Vagina (tissue), 2 donors: ENCODE measurements at regions not wholly inside any gene's neighbourhood (a gene's known extent, or its start where the extent isn't known, plus 50 kb on each side); places are given as distances from the start of the nearest gene placed in this dataset.

Experiments
- DNase-seq, 2 donors: peaks; one replicate each; pipeline ENCODE4 v3.0.0-alpha.2; 2017; ENCODE audit errors: extremely low spot score in 2 of 2
- H3K27ac ChIP-seq: fragments of 200-600 bp; sonication (generic); one replicate; pipeline ENCODE4 v1.5.1; 2019
- H3K27me3 ChIP-seq: fragments of 200-600 bp; sonication (generic); one replicate; pipeline ENCODE4 v1.5.1; 2019
- H3K36me3 ChIP-seq, 2 donors: fragments of 200-600 bp; sonication (generic); one replicate each; pipeline ENCODE4 v1.5.1; 2017 to 2019
- H3K4me1 ChIP-seq: fragments of 200-600 bp; sonication (generic); one replicate; pipeline ENCODE4 v1.5.1; 2019
- H3K4me3 ChIP-seq, 2 donors: fragments of 200-600 bp; sonication (generic); 1 replicate in 1 of 2; 2 replicates in 1 of 2; pipeline ENCODE4 v1.5.1; 2016 to 2019
- H3K9me3 ChIP-seq: fragments of 200-600 bp; sonication (generic); one replicate; pipeline ENCODE4 v1.5.1; 2019
- CTCF ChIP-seq, 3 experiments: fragments of 450-650 bp in 2 of 3; fragments of 200-600 bp in 1 of 3; sonication (generic) in 1 of 3; IDR thresholded peaks; one replicate each; pipeline ENCODE4 v1.5.1; 2017 to 2019; ENCODE audit warnings: antibody characterized with exemption in 3 of 3, mild to moderate bottlenecking in 2 of 3, moderate library complexity in 2 of 3
- POLR2A ChIP-seq, 2 donors: fragments of 450-650 bp; IDR thresholded peaks; one replicate each; pipeline ENCODE4 v1.6.1; 2017; ENCODE audit warnings: antibody characterized with exemption in 2 of 2, mild to moderate bottlenecking in 2 of 2, moderate library complexity in 2 of 2
- POLR2AphosphoS5 ChIP-seq, 2 donors: sonication (generic); formaldehyde crosslinking; IDR thresholded peaks; one replicate each; pipeline ENCODE4 v1.9.0; 2017; ENCODE audit warnings: antibody characterized with exemption in 2 of 2, mild to moderate bottlenecking in 2 of 2, low read depth in 1 of 2; ENCODE audit not compliant: insufficient read depth in 1 of 2
- intact Hi-C: fragments of 100-400 bp; cut with DNase I; formaldehyde crosslinking; loops from one replicate; pipeline ENCODE4 v1.15.1; 2023

GRCh38 chr3:195003006-195003892, 267.7 kb downstream of the XXYLT1 start:
- Histone ChIP-seq H3K4me3 (no peak overlapping the region), H3K4me1 (peaks cover 22% of the 10 kb centered on the region), H3K27me3 (no peaks in the 10 kb centered on the region), H3K27ac (peak overlapping the region; percentile 37), H3K36me3 (no peaks in the 10 kb centered on the region), H3K9me3 (no peaks in the 10 kb centered on the region)
- TF ChIP-seq POLR2AphosphoS5 (IDR thresholded peaks at IDR 0.05; ENCODE audit: insufficient read depth in 1 of 2, low read depth in 1 of 2), result peak; percentile 48 to 64
- TF ChIP-seq POLR2A (IDR thresholded peaks at IDR 0.05), result no peak
- no peak for TF ChIP-seq CTCF (IDR thresholded peaks at IDR 0.05)
- intact Hi-C loops, result no loop called here
- DNase-seq, result peak; percentile 85 to 90

- Histone ChIP-seq H3K36me3 (no peaks in the 10 kb centered on the region), H3K4me3 (no peak overlapping the region), H3K4me1 (peaks cover 22% of the 10 kb centered on the region), H3K27ac (no peak overlapping the region), H3K27me3 (no peaks in the 10 kb centered on the region), H3K9me3 (no peaks in the 10 kb centered on the region)
- TF ChIP-seq POLR2AphosphoS5 (IDR thresholded peaks at IDR 0.05; ENCODE audit: insufficient read depth in 1 of 2, low read depth in 1 of 2) (no peak), POLR2A (IDR thresholded peaks at IDR 0.05) (no peak), CTCF (IDR thresholded peaks at IDR 0.05) (no peak)
- intact Hi-C loops, result no loop called here
- DNase-seq, result peak; percentile 52 to 81
Observed at GRCh38 chr3:195003893-195004289, 267.1 kb downstream of the XXYLT1 start.

- peak; percentile 64 to 80 for DNase-seq
- peaks cover 22% of the 10 kb centered on the region for H3K4me1 ChIP-seq
- no peaks in the 10 kb centered on the region for H3K9me3 ChIP-seq
- no peaks in the 10 kb centered on the region for H3K27me3 ChIP-seq
- no peaks in the 10 kb centered on the region for H3K36me3 ChIP-seq
- H3K4me3 ChIP-seq, result no peak overlapping the region
- TF ChIP-seq POLR2AphosphoS5 (IDR thresholded peaks at IDR 0.05; ENCODE audit: insufficient read depth in 1 of 2, low read depth in 1 of 2) (no peak), CTCF (IDR thresholded peaks at IDR 0.05) (no peak), POLR2A (IDR thresholded peaks at IDR 0.05) (no peak)
- no peak overlapping the region for H3K27ac ChIP-seq
- intact Hi-C loops, result no loop called here
Observed at GRCh38 chr3:195004512-195005250, 266.3 kb downstream of the XXYLT1 start.

GRCh38 chr3:195005251-195005620, 265.7 kb downstream of the XXYLT1 start:
- Histone ChIP-seq H3K4me1 (peaks cover 22% of the 10 kb centered on the region), H3K27ac (no peak overlapping the region), H3K9me3 (no peaks in the 10 kb centered on the region), H3K27me3 (no peaks in the 10 kb centered on the region), H3K36me3 (no peaks in the 10 kb centered on the region), H3K4me3 (no peak overlapping the region)
- no peak for TF ChIP-seq POLR2A (IDR thresholded peaks at IDR 0.05)
- TF ChIP-seq POLR2AphosphoS5 (IDR thresholded peaks at IDR 0.05; ENCODE audit: insufficient read depth in 1 of 2, low read depth in 1 of 2), result no peak
- no peak for TF ChIP-seq CTCF (IDR thresholded peaks at IDR 0.05)
- DNase-seq, result peak; percentile 54 to 85
- intact Hi-C loops, result no loop called here
